GM12892 (cell line): ENCODE measurements at regions not wholly inside any gene's neighbourhood (a gene's known extent, or its start where the extent isn't known, plus 50 kb on each side); places are given as distances from the start of the nearest gene placed in this dataset.

Source experiments
- POLR2A ChIP-seq: IDR thresholded peaks from 2 replicates; pipeline ENCODE4 v1.6.1; 2011; ENCODE audit warnings: low read depth, low read length, control low read depth
- POLR2AphosphoS5 ChIP-seq: IDR thresholded peaks from 2 replicates; pipeline ENCODE4 v1.6.1; 2011; ENCODE audit warnings: low read depth, low read length, control low read depth
- TAF1 ChIP-seq: IDR thresholded peaks from 2 replicates; pipeline ENCODE4 v1.6.1; 2011; ENCODE audit warnings: low read depth, mild to moderate bottlenecking, control low read depth, low read length, borderline replicate concordance

- no peak for TF ChIP-seq POLR2A
- TF ChIP-seq POLR2AphosphoS5 = no peak
- TF ChIP-seq TAF1 = no peak
These were observed 105.3 kb upstream of the TBX3 start for GRCh38 chr12:114789276-114789675.
